ENCODE measurements at regions not wholly inside any gene's neighbourhood (a gene's known extent, or its start where the extent isn't known, plus 50 kb on each side); places are given as distances from the start of the nearest gene placed in this dataset.

DNA sequence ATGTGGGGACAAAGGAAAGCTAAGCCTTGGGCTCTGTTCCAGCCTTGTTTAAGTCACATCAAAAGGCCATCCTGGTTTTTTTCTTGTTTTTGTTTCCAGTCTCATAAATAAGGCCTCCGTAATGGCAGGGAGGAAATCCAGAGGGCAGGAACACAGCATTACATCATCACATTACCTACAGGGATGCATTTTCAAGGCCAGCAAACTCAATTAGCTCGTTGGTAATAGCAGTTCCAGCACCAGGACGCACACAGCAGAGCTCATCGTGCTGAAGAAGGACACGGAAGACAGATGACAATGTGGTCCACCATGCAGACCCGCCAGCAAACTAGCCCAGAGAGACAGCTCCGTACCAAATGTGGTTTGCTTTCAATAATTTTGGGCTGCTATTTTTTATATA, 1209.2 kb downstream of the TYW1 start:
- no peak overlapping the region for H3K4me3 Mint-ChIP-seq
- CTCF ChIA-PET: no interaction called here
- H3K4me1 Mint-ChIP-seq: no peaks in the 10 kb centered on the region
- Histone ChIP-seq H3K27ac (ENCODE audit: low read length) (no peak overlapping the region), H3K36me3 (ENCODE audit: control insufficient read depth in 2 of 2, extremely low read depth in 1 of 2, insufficient read depth in 1 of 2, low read length in 1 of 2) (no peaks in the 10 kb centered on the region), H3K27me3 (replicated peaks in 1 of 2; ENCODE audit: control insufficient read depth in 2 of 2, extremely low read depth in 1 of 2, insufficient read depth in 2 of 2, low read length in 1 of 2) (no peaks in the 10 kb centered on the region), H3K9me3 (no peaks in the 10 kb centered on the region), H3K4me1 (ENCODE audit: control insufficient read depth in 1 of 2, extremely low read depth in 1 of 2, insufficient read depth in 2 of 2, low read length in 2 of 2) (no peaks in the 10 kb centered on the region), H3K4me3 (ENCODE audit: control insufficient read depth in 1 of 2, extremely low read depth in 1 of 2, low read length in 1 of 2) (no peak overlapping the region)
- H3K36me3 Mint-ChIP-seq: no peaks in the 10 kb centered on the region
- DNase-seq (no peak), ATAC-seq (replicated peaks in 1 of 4) (no peak)
- H3K27me3 Mint-ChIP-seq: no peaks in the 10 kb centered on the region
- POLR2A ChIA-PET: no interaction called here
- H3K27ac Mint-ChIP-seq: no peak overlapping the region
- H3K9me3 Mint-ChIP-seq: peaks cover 18 to 26% (median 20%) of the 10 kb centered on the region in 3 donors
- 52% methylated on average over 5 of the region's 7 CpGs for WGBS (ENCODE audit: insufficient coverage)

DNA sequence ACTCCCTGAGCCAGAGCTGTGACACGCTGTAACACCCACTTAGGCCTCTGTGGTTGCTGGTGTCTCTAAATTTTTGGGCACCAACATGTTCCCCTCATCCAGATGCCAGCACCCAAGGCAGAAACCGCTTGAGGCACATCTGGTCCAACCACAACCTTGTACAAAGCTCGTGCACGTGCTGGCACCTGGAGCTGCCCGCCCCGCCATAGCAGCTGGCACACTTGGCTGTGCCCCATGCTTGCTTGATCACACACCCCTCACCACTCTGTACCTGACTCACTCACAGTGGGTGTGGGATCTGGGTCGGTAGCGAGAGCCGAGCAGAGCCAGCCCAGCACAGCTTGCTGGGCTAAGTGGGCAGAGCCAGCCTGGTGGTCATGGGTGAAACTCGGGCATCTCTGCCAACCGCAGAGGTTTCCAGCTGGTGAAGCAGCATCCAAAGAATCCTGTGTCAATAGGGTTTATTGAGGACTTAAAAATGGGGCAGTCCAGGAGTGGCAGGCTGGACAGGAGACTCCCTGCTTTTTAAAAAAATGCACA, 1210.4 kb downstream of the TYW1 start:
- ChIA-PET POLR2A (no interaction called here), CTCF (no interaction called here)

GRCh38 chr7:68207676-68208075, 1211.0 kb downstream of the TYW1 start:
- POLR2A ChIA-PET: no interaction called here
- 86% methylated on average over 3 of the region's 8 CpGs for WGBS (ENCODE audit: insufficient coverage)
- peaks cover 14 to 31% (median 19%) of the 10 kb centered on the region in 3 donors for H3K9me3 Mint-ChIP-seq

More for the DNA sequence above, 1210.4 kb downstream of the TYW1 start:
- Histone ChIP-seq H3K4me1 (ENCODE audit: control insufficient read depth in 1 of 2, extremely low read depth in 1 of 2, insufficient read depth in 2 of 2, low read length in 2 of 2) (no peaks in the 10 kb centered on the region), H3K9me3 (no peaks in the 10 kb centered on the region), H3K27me3 (replicated peaks in 1 of 2; ENCODE audit: control insufficient read depth in 2 of 2, extremely low read depth in 1 of 2, insufficient read depth in 2 of 2, low read length in 1 of 2) (no peaks in the 10 kb centered on the region), H3K4me3 (ENCODE audit: control insufficient read depth in 1 of 2, extremely low read depth in 1 of 2, low read length in 1 of 2) (no peak overlapping the region), H3K36me3 (ENCODE audit: control insufficient read depth in 2 of 2, extremely low read depth in 1 of 2, insufficient read depth in 1 of 2, low read length in 1 of 2) (no peaks in the 10 kb centered on the region), H3K27ac (ENCODE audit: low read length) (no peak overlapping the region)
- ATAC-seq (replicated peaks in 1 of 4) (no peak), DNase-seq (no peak)
- Mint-ChIP-seq H3K27ac (no peak overlapping the region), H3K36me3 (no peaks in the 10 kb centered on the region), H3K4me1 (no peaks in the 10 kb centered on the region), H3K27me3 (no peaks in the 10 kb centered on the region), H3K9me3 (peaks cover 18 to 30% (median 21%) of the 10 kb centered on the region in 3 donors), H3K4me3 (no peak overlapping the region)
- 69% methylated on average over 7 of the region's 11 CpGs for WGBS (ENCODE audit: insufficient coverage)

DNA sequence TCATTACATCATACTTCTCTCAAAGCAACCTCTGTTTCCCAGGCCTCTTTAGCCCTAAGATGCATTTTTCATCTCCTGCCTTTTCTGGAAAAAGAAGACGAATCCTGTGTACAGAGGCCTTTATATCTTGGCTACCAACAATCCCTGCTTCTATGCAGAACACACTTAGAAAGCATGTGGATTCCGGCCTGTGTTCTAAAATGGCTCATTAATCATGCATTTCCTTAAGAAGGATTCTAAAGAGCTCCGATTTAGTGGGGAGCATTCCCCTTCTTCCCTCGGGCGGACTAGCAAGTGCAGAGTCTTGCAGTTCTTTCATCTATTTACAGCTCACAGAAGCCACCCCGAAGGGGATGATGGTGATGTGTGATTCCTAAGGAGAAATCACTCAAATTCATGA, 1212.9 kb downstream of the TYW1 start:
- H3K4me1 ChIP-seq (ENCODE audit: control insufficient read depth in 1 of 2, extremely low read depth in 1 of 2, insufficient read depth in 2 of 2, low read length in 2 of 2): no peaks in the 10 kb centered on the region
- ChIA-PET CTCF (interaction anchor here in 1 of 2 donors (0.6 kb wide), 1 partner anchor 102 kb away, joined by 6 read pairs; no protein-coding TSS in a partner anchor), POLR2A (no interaction called here)
- H3K36me3 ChIP-seq (ENCODE audit: control insufficient read depth in 2 of 2, extremely low read depth in 1 of 2, insufficient read depth in 1 of 2, low read length in 1 of 2): no peaks in the 10 kb centered on the region
- no peak overlapping the region for H3K4me3 ChIP-seq (ENCODE audit: control insufficient read depth in 1 of 2, extremely low read depth in 1 of 2, low read length in 1 of 2)
- ATAC-seq (replicated peaks in 1 of 4) (no peak), DNase-seq (no peak)
- Mint-ChIP-seq H3K4me3 (no peak overlapping the region), H3K27me3 (no peaks in the 10 kb centered on the region), H3K27ac (no peak overlapping the region), H3K4me1 (no peaks in the 10 kb centered on the region), H3K9me3 (peaks cover 14 to 22% (median 19%) of the 10 kb centered on the region in 3 donors), H3K36me3 (no peaks in the 10 kb centered on the region)
- H3K9me3 ChIP-seq: no peaks in the 10 kb centered on the region
- WGBS (ENCODE audit: insufficient coverage): 41% methylated on average over 3 of the region's 6 CpGs
- H3K27me3 ChIP-seq (replicated peaks in 1 of 2; ENCODE audit: control insufficient read depth in 2 of 2, extremely low read depth in 1 of 2, insufficient read depth in 2 of 2, low read length in 1 of 2): no peaks in the 10 kb centered on the region
- no peak overlapping the region for H3K27ac ChIP-seq (ENCODE audit: low read length)

More at GRCh38 chr7:68207676-68208075, 1211.0 kb downstream of the TYW1 start:
- no peaks in the 10 kb centered on the region for H3K27me3 ChIP-seq (replicated peaks in 1 of 2; ENCODE audit: control insufficient read depth in 2 of 2, extremely low read depth in 1 of 2, insufficient read depth in 2 of 2, low read length in 1 of 2)
- H3K36me3 Mint-ChIP-seq: no peaks in the 10 kb centered on the region
- no peak overlapping the region for H3K27ac ChIP-seq (ENCODE audit: low read length)
- H3K27ac Mint-ChIP-seq: no peak overlapping the region
- H3K36me3 ChIP-seq (ENCODE audit: control insufficient read depth in 2 of 2, extremely low read depth in 1 of 2, insufficient read depth in 1 of 2, low read length in 1 of 2): no peaks in the 10 kb centered on the region
- no peaks in the 10 kb centered on the region for H3K4me1 ChIP-seq (ENCODE audit: control insufficient read depth in 1 of 2, extremely low read depth in 1 of 2, insufficient read depth in 2 of 2, low read length in 2 of 2)
- H3K4me3 ChIP-seq (ENCODE audit: control insufficient read depth in 1 of 2, extremely low read depth in 1 of 2, low read length in 1 of 2): no peak overlapping the region
- CTCF ChIA-PET: interaction anchor here in 1 of 2 donors (0.7 kb wide), 1 partner anchor 172 kb away, joined by 3 read pairs; no protein-coding TSS in a partner anchor
- DNase-seq (no peak), ATAC-seq (replicated peaks in 1 of 4) (no peak)
- no peak overlapping the region for H3K4me3 Mint-ChIP-seq
- H3K27me3 Mint-ChIP-seq: no peaks in the 10 kb centered on the region
- no peaks in the 10 kb centered on the region for H3K4me1 Mint-ChIP-seq
- H3K9me3 ChIP-seq: no peaks in the 10 kb centered on the region

GRCh38 chr7:68213838-68214237, 1217.2 kb downstream of the TYW1 start:
- peaks cover 7 to 22% (median 18%) of the 10 kb centered on the region in 3 donors for H3K9me3 Mint-ChIP-seq
- no peak for ATAC-seq (replicated peaks in 1 of 4)
- Histone ChIP-seq H3K36me3 (ENCODE audit: control insufficient read depth in 2 of 2, extremely low read depth in 1 of 2, insufficient read depth in 1 of 2, low read length in 1 of 2) (no peaks in the 10 kb centered on the region), H3K4me1 (ENCODE audit: control insufficient read depth in 1 of 2, extremely low read depth in 1 of 2, insufficient read depth in 2 of 2, low read length in 2 of 2) (no peaks in the 10 kb centered on the region), H3K4me3 (ENCODE audit: control insufficient read depth in 1 of 2, extremely low read depth in 1 of 2, low read length in 1 of 2) (no peak overlapping the region), H3K27me3 (replicated peaks in 1 of 2; ENCODE audit: control insufficient read depth in 2 of 2, extremely low read depth in 1 of 2, insufficient read depth in 2 of 2, low read length in 1 of 2) (no peaks in the 10 kb centered on the region), H3K27ac (ENCODE audit: low read length) (no peak overlapping the region), H3K9me3 (no peaks in the 10 kb centered on the region)
- no peak overlapping the region for H3K27ac Mint-ChIP-seq
- POLR2A ChIA-PET: no interaction called here
- no peaks in the 10 kb centered on the region for H3K36me3 Mint-ChIP-seq
- no peaks in the 10 kb centered on the region for H3K4me1 Mint-ChIP-seq
- DNase-seq: no peak
- WGBS (ENCODE audit: insufficient coverage): 85% methylated on average over 2 of the region's 3 CpGs
- CTCF ChIA-PET: no interaction called here
- H3K4me3 Mint-ChIP-seq: no peak overlapping the region
- H3K27me3 Mint-ChIP-seq: no peaks in the 10 kb centered on the region

- CTCF ChIA-PET: no interaction called here
- Mint-ChIP-seq H3K36me3 (no peaks in the 10 kb centered on the region), H3K27me3 (no peaks in the 10 kb centered on the region), H3K27ac (no peak overlapping the region), H3K4me1 (no peaks in the 10 kb centered on the region), H3K4me3 (no peak overlapping the region), H3K9me3 (peaks cover 7 to 16% (median 10%) of the 10 kb centered on the region in 3 donors)
- Histone ChIP-seq H3K36me3 (ENCODE audit: control insufficient read depth in 2 of 2, extremely low read depth in 1 of 2, insufficient read depth in 1 of 2, low read length in 1 of 2) (no peaks in the 10 kb centered on the region), H3K9me3 (no peaks in the 10 kb centered on the region), H3K4me1 (ENCODE audit: control insufficient read depth in 1 of 2, extremely low read depth in 1 of 2, insufficient read depth in 2 of 2, low read length in 2 of 2) (no peaks in the 10 kb centered on the region), H3K27ac (ENCODE audit: low read length) (no peak overlapping the region), H3K4me3 (ENCODE audit: control insufficient read depth in 1 of 2, extremely low read depth in 1 of 2, low read length in 1 of 2) (no peak overlapping the region), H3K27me3 (replicated peaks in 1 of 2; ENCODE audit: control insufficient read depth in 2 of 2, extremely low read depth in 1 of 2, insufficient read depth in 2 of 2, low read length in 1 of 2) (no peaks in the 10 kb centered on the region)
- DNase-seq (no peak), ATAC-seq (replicated peaks in 1 of 4) (no peak)
- POLR2A ChIA-PET: no interaction called here
- whole genome bisulfite sequencing (ENCODE audit: insufficient coverage): 95% methylated on average over 3 of the region's 5 CpGs
These were observed 1219.4 kb downstream of the TYW1 start for GRCh38 chr7:68216051-68216450.

DNA sequence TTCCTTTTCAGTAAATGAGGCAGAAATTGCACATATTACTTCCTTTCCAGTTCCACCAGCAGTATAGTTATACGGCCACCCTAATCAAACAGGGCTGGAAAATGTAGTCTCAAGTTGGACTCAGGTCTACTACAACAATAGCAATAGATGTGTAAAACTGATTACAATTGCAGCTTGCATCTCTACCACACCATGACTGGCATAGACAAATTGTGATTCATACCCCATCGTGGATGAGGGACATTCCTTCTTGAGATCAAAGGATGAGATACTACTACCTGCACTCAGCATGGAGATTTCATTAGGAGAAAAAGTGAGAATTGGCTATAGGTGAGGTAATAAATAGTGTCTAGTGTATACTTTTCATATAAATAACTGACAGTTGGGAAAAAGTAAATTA, 1220.8 kb downstream of the TYW1 start:
- H3K4me3 ChIP-seq (ENCODE audit: control insufficient read depth in 1 of 2, extremely low read depth in 1 of 2, low read length in 1 of 2): no peak overlapping the region
- H3K9me3 ChIP-seq: no peaks in the 10 kb centered on the region
- ChIA-PET CTCF (no interaction called here), POLR2A (no interaction called here)
- H3K4me1 ChIP-seq (ENCODE audit: control insufficient read depth in 1 of 2, extremely low read depth in 1 of 2, insufficient read depth in 2 of 2, low read length in 2 of 2): no peaks in the 10 kb centered on the region
- H3K27me3 ChIP-seq (replicated peaks in 1 of 2; ENCODE audit: control insufficient read depth in 2 of 2, extremely low read depth in 1 of 2, insufficient read depth in 2 of 2, low read length in 1 of 2): no peaks in the 10 kb centered on the region
- H3K4me1 Mint-ChIP-seq: no peaks in the 10 kb centered on the region
- H3K36me3 ChIP-seq (ENCODE audit: control insufficient read depth in 2 of 2, extremely low read depth in 1 of 2, insufficient read depth in 1 of 2, low read length in 1 of 2): no peaks in the 10 kb centered on the region
- H3K9me3 Mint-ChIP-seq: peaks cover 6 to 10% (median 6%) of the 10 kb centered on the region in 3 donors
- no peak overlapping the region for H3K27ac Mint-ChIP-seq
- no peak overlapping the region for H3K27ac ChIP-seq (ENCODE audit: low read length)
- WGBS (ENCODE audit: insufficient coverage): no CpG with 5 or more reads among the region's 2 CpGs
- DNase-seq (no peak), ATAC-seq (replicated peaks in 1 of 4) (no peak)
- H3K36me3 Mint-ChIP-seq: no peaks in the 10 kb centered on the region
- H3K27me3 Mint-ChIP-seq: no peaks in the 10 kb centered on the region
- no peak overlapping the region for H3K4me3 Mint-ChIP-seq
